ENCODE measurements at regions not wholly inside any gene's neighbourhood (a gene's known extent, or its start where the extent isn't known, plus 50 kb on each side); places are given as distances from the start of the nearest gene placed in this dataset.
A peak's percentile ranks its signal among the peaks of the same experiment; 100 is the strongest.

DNA sequence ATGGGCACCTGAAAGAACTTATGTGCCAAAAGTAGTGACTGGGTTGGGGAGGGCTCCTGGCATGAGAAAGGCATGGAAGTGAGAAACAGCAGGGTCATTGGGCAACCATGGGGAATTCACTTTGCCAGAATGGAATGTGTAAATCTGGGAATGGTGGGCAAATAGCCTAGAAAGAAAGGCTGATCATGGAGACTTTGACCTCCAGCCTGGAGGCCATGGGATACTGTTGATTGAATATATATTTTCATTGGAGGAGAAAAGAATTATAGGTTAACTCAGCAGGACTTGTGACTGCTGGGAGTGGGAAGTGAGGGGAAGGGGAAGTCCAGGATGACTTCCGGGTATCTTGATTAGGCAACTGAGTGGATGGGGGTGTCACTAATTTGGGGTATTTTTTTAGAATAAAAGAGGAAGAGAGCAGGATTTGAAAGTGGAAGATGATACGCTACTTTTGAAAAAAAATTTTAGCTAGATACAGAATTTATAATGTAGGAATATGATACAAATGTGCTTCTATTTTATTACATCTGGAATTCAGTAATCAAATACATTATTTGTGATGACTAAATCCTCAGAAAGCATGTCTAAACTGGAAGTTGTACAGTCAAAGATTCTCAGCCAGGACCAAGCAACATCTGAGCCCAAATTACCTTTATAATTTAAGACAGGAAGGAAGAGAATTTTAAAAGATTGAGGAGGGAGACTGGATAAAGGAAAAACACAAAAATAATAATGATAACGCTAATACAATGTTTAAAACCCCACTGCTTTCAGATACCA is 116.2 kb downstream of the GATA6 start:
- TF ChIP-seq YY1 (IDR thresholded peaks at IDR 0.05) (peak; percentile 71), RXRA (IDR thresholded peaks at IDR 0.05) (peak; percentile 49 to 78), TAF1 (conservative IDR thresholded peaks at IDR 0.05) (no peak), HNF4G (IDR thresholded peaks at IDR 0.05) (peak; percentile 45), SP1 (IDR thresholded peaks at IDR 0.05) (peak; percentile 55), HNF4A (conservative IDR thresholded peaks at IDR 0.05) (peak; percentile 62 to 82), FOXA2 (IDR thresholded peaks at IDR 0.05) (peak; percentile 32), JUND (IDR thresholded peaks at IDR 0.05) (peak in 1 of 2 donors; percentile 27), FOXA1 (IDR thresholded peaks at IDR 0.05) (peak; percentile 10), NR2F2 (IDR thresholded peaks at IDR 0.05) (no peak), GABPA (IDR thresholded peaks at IDR 0.05 in 1 of 2, conservative IDR thresholded peaks at IDR 0.05 in 1 of 2) (no peak), EGR1 (IDR thresholded peaks at IDR 0.05; ENCODE audit: low read depth in 2 of 2) (peak in 1 of 2 donors; percentile 63), RAD21 (IDR thresholded peaks at IDR 0.05) (peak; percentile 40 to 41)
- TF ChIP-seq, protein P1, sequence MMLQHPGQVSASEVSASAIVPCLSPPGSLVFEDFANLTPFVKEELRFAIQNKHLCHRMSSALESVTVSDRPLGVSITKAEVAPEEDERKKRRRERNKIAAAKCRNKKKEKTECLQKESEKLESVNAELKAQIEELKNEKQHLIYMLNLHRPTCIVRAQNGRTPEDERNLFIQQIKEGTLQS (IDR thresholded peaks at IDR 0.05), result peak; percentile 4
- TF ChIP-seq, protein P2, sequence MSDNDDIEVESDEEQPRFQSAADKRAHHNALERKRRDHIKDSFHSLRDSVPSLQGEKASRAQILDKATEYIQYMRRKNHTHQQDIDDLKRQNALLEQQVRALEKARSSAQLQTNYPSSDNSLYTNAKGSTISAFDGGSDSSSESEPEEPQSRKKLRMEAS (IDR thresholded peaks at IDR 0.05), result peak; percentile 46
- TF ChIP-seq, protein P3, sequence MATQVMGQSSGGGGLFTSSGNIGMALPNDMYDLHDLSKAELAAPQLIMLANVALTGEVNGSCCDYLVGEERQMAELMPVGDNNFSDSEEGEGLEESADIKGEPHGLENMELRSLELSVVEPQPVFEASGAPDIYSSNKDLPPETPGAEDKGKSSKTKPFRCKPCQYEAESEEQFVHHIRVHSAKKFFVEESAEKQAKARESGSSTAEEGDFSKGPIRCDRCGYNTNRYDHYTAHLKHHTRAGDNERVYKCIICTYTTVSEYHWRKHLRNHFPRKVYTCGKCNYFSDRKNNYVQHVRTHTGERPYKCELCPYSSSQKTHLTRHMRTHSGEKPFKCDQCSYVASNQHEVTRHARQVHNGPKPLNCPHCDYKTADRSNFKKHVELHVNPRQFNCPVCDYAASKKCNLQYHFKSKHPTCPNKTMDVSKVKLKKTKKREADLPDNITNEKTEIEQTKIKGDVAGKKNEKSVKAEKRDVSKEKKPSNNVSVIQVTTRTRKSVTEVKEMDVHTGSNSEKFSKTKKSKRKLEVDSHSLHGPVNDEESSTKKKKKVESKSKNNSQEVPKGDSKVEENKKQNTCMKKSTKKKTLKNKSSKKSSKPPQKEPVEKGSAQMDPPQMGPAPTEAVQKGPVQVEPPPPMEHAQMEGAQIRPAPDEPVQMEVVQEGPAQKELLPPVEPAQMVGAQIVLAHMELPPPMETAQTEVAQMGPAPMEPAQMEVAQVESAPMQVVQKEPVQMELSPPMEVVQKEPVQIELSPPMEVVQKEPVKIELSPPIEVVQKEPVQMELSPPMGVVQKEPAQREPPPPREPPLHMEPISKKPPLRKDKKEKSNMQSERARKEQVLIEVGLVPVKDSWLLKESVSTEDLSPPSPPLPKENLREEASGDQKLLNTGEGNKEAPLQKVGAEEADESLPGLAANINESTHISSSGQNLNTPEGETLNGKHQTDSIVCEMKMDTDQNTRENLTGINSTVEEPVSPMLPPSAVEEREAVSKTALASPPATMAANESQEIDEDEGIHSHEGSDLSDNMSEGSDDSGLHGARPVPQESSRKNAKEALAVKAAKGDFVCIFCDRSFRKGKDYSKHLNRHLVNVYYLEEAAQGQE (IDR thresholded peaks at IDR 0.05), result peak; percentile 20
- TF ChIP-seq, protein P4, sequence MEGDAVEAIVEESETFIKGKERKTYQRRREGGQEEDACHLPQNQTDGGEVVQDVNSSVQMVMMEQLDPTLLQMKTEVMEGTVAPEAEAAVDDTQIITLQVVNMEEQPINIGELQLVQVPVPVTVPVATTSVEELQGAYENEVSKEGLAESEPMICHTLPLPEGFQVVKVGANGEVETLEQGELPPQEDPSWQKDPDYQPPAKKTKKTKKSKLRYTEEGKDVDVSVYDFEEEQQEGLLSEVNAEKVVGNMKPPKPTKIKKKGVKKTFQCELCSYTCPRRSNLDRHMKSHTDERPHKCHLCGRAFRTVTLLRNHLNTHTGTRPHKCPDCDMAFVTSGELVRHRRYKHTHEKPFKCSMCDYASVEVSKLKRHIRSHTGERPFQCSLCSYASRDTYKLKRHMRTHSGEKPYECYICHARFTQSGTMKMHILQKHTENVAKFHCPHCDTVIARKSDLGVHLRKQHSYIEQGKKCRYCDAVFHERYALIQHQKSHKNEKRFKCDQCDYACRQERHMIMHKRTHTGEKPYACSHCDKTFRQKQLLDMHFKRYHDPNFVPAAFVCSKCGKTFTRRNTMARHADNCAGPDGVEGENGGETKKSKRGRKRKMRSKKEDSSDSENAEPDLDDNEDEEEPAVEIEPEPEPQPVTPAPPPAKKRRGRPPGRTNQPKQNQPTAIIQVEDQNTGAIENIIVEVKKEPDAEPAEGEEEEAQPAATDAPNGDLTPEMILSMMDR (IDR thresholded peaks at IDR 0.05; ENCODE audit: low read depth, low read length, missing input control), result no peak
- TF ChIP-seq, protein P5, sequence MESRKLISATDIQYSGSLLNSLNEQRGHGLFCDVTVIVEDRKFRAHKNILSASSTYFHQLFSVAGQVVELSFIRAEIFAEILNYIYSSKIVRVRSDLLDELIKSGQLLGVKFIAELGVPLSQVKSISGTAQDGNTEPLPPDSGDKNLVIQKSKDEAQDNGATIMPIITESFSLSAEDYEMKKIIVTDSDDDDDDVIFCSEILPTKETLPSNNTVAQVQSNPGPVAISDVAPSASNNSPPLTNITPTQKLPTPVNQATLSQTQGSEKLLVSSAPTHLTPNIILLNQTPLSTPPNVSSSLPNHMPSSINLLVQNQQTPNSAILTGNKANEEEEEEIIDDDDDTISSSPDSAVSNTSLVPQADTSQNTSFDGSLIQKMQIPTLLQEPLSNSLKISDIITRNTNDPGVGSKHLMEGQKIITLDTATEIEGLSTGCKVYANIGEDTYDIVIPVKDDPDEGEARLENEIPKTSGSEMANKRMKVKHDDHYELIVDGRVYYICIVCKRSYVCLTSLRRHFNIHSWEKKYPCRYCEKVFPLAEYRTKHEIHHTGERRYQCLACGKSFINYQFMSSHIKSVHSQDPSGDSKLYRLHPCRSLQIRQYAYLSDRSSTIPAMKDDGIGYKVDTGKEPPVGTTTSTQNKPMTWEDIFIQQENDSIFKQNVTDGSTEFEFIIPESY (IDR thresholded peaks at IDR 0.05), result no peak
- peak overlapping the region in 1 of 2 donors; percentile 4 for H3K9ac ChIP-seq (ENCODE audit: low read depth in 1 of 2, low read length in 2 of 2)
- H3K27ac ChIP-seq (ENCODE audit: low read depth in 1 of 2, low read length in 2 of 2), result peak overlapping the region; percentile 7 to 17
- no peak for DNase-seq (ENCODE audit: low spot score)
- H3K4me1 ChIP-seq (ENCODE audit: control insufficient read depth in 4 of 4, insufficient read depth in 4 of 4, low read length in 3 of 4), result peaks cover 2 to 14% (median 14%) of the 10 kb centered on the region in 4 donors
- H3K4me3 ChIP-seq (ENCODE audit: low read depth in 1 of 3, low read length in 3 of 3), result no peak overlapping the region
- H3K36me3 ChIP-seq (ENCODE audit: control insufficient read depth in 4 of 4, insufficient read depth in 3 of 4, low read depth in 1 of 4, low read length in 3 of 4), result no peaks in the 10 kb centered on the region
- no peaks in the 10 kb centered on the region for H3K9me3 ChIP-seq (ENCODE audit: control insufficient read depth in 4 of 4, low read length in 3 of 4)
- no peaks in the 10 kb centered on the region for H3K27me3 ChIP-seq (ENCODE audit: control insufficient read depth in 4 of 4, insufficient read depth in 4 of 4, low read length in 3 of 4)
- 65% methylated on average over 3 of the region's 3 CpGs for WGBS

Measured in liver (tissue), 8 donors.